Glutamatergic neuron (in vitro differentiated cells): ENCODE measurements at regions not wholly inside any gene's neighbourhood (a gene's known extent, or its start where the extent isn't known, plus 50 kb on each side); places are given as distances from the start of the nearest gene placed in this dataset.

Experiments
- DNase-seq: peaks from one replicate; pipeline ENCODE4 v3.0.0; 2022
- H3K27ac Mint-ChIP-seq: one replicate; pipeline ENCODE4 v1.8.0; 2020; ENCODE audit warnings: mild to moderate bottlenecking, mixed read lengths, inconsistent platforms; ENCODE audit not compliant: unreplicated experiment
- H3K27me3 Mint-ChIP-seq: one replicate; pipeline ENCODE4 v1.8.0; 2020; ENCODE audit warnings: mild to moderate bottlenecking, moderate library complexity, mixed read lengths, inconsistent platforms; ENCODE audit not compliant: unreplicated experiment
- H3K36me3 Mint-ChIP-seq: one replicate; pipeline ENCODE4 v1.8.0; 2020; ENCODE audit warnings: mild to moderate bottlenecking, mixed read lengths, inconsistent platforms; ENCODE audit not compliant: unreplicated experiment
- H3K4me1 Mint-ChIP-seq: one replicate; pipeline ENCODE4 v1.8.0; 2020; ENCODE audit warnings: mild to moderate bottlenecking, low read depth, mixed read lengths, inconsistent platforms; ENCODE audit not compliant: unreplicated experiment
- H3K4me3 Mint-ChIP-seq: one replicate; pipeline ENCODE4 v1.8.0; 2020; ENCODE audit warnings: mild to moderate bottlenecking, mixed read lengths, inconsistent platforms; ENCODE audit not compliant: unreplicated experiment
- H3K9me3 Mint-ChIP-seq: one replicate; pipeline ENCODE4 v1.8.0; 2020; ENCODE audit warnings: mild to moderate bottlenecking, moderate library complexity, mixed read lengths, inconsistent platforms; ENCODE audit not compliant: unreplicated experiment
- TF ChIP-seq, protein P1 (sequence below): fragments of 200-600 bp; sonication (generic); IDR thresholded peaks from one replicate; pipeline ENCODE4 v1.5.0; 2021; ENCODE audit not compliant: partially characterized antibody, unreplicated experiment

GRCh38 chr7:106720641-106721040 lies 59.7 kb upstream of the CCDC71L start:
- no peaks in the 10 kb centered on the region for H3K9me3 Mint-ChIP-seq
- no peak overlapping the region for H3K27ac Mint-ChIP-seq
- DNase-seq: no peak
- no peak overlapping the region for H3K4me3 Mint-ChIP-seq
- TF ChIP-seq, protein P1, sequence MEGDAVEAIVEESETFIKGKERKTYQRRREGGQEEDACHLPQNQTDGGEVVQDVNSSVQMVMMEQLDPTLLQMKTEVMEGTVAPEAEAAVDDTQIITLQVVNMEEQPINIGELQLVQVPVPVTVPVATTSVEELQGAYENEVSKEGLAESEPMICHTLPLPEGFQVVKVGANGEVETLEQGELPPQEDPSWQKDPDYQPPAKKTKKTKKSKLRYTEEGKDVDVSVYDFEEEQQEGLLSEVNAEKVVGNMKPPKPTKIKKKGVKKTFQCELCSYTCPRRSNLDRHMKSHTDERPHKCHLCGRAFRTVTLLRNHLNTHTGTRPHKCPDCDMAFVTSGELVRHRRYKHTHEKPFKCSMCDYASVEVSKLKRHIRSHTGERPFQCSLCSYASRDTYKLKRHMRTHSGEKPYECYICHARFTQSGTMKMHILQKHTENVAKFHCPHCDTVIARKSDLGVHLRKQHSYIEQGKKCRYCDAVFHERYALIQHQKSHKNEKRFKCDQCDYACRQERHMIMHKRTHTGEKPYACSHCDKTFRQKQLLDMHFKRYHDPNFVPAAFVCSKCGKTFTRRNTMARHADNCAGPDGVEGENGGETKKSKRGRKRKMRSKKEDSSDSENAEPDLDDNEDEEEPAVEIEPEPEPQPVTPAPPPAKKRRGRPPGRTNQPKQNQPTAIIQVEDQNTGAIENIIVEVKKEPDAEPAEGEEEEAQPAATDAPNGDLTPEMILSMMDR: no peak
- no peaks in the 10 kb centered on the region for H3K36me3 Mint-ChIP-seq
- H3K4me1 Mint-ChIP-seq: no peaks in the 10 kb centered on the region
- no peaks in the 10 kb centered on the region for H3K27me3 Mint-ChIP-seq

DNA sequence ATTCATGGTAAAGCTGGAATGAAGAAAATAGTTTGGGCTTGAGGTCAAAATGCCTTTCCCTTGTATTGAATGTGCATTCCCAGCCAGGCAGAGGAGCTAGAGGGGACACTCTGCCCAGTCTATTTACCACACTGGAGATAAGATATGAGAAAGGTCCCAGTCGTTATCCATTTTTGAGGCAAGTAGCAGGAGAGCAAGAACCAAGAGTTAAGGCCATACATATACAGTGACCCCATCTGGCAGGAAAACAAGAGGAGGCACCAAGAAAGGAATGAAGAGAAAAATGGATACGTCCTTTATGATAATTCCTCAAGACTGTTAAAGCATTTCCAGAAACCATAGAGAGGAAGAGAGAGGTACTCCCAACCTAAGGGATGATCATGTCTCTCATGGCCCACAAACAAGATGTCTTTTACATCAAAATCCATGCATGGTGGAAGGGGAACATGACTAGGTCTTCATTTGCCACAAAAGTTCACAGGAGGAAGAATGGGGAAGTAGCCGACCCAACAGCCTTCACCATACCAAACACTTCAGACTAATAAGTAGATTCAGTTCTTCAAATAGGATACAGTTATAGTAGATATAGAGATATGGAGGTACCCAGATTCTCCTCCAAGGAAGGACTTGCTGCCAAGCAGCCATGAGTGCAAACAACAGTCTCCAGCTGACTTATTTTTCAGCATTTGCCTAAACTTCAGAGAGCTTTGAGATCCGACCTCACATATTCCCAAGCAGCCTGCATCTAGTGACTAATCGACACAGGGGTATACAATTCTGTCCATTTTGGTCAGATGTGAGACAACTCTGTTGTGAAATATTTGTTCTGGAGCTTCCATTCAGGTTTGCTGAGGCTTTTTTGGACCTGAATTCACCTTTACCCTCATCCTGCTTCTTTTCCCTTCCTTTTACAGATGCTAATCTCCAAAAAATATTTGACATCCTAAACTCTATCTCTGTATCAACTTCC lies 61.1 kb upstream of the CCDC71L start:
- TF ChIP-seq, protein P1: no peak
- H3K36me3 Mint-ChIP-seq: peaks cover 3% of the 10 kb centered on the region
- DNase-seq: no peak
- H3K4me1 Mint-ChIP-seq: no peaks in the 10 kb centered on the region
- H3K27ac Mint-ChIP-seq: no peak overlapping the region
- no peaks in the 10 kb centered on the region for H3K9me3 Mint-ChIP-seq
- H3K27me3 Mint-ChIP-seq: no peaks in the 10 kb centered on the region
- H3K4me3 Mint-ChIP-seq: no peak overlapping the region

DNA sequence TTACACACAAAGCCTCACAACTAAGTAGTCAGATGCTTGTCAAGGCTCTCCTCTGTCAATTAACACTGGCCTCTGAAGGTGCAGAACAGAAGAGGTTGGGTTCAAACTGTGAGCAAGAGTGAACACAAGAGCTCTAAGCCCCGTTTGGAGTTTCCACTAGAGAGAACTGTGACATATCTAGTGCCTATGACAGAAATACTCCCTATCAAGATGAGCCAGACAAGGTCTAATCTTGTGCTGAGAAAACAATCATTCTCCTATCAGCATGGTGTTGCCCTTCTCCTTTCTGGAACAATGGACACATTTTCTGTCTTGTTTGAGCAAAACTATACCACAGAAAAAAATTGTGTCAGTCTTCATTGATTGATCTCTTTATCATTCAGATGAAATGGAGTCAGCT lies 62.4 kb upstream of the CCDC71L start:
- TF ChIP-seq, protein P1: no peak
- H3K36me3 Mint-ChIP-seq: peaks cover 3% of the 10 kb centered on the region
- H3K9me3 Mint-ChIP-seq: no peaks in the 10 kb centered on the region
- H3K4me3 Mint-ChIP-seq: no peak overlapping the region
- H3K4me1 Mint-ChIP-seq: no peaks in the 10 kb centered on the region
- no peak overlapping the region for H3K27ac Mint-ChIP-seq
- DNase-seq: no peak
- H3K27me3 Mint-ChIP-seq: no peaks in the 10 kb centered on the region

- TF ChIP-seq, protein P1: no peak
- no peaks in the 10 kb centered on the region for H3K27me3 Mint-ChIP-seq
- H3K4me3 Mint-ChIP-seq: no peak overlapping the region
- no peak overlapping the region for H3K27ac Mint-ChIP-seq
- no peak for DNase-seq
- peaks cover 3% of the 10 kb centered on the region for H3K36me3 Mint-ChIP-seq
- peaks cover 2% of the 10 kb centered on the region for H3K9me3 Mint-ChIP-seq
- H3K4me1 Mint-ChIP-seq: peaks cover 3% of the 10 kb centered on the region
Observed at GRCh38 chr7:106729720-106730385, 68.9 kb upstream of the CCDC71L start.

DNA sequence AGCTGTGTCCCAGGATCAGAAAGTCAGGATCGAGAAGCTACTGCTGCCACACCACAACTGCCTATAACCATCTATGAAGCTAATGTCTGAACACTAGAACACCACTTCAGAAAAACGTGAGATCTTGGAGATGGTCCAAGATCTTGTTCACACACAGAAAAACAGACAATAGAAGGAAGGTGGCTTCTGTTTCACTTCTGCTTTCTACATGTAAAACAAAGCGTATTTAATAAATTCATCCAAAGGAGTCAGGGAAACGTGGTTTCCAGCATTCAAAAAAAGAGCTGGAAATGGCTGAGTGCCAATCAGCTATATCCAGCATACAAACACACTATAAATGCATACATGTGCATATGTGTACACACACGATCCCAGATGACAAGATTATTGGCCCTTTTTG lies 70.2 kb upstream of the CCDC71L start:
- TF ChIP-seq, protein P1: no peak
- H3K9me3 Mint-ChIP-seq: peaks cover 2% of the 10 kb centered on the region
- no peak for DNase-seq
- H3K36me3 Mint-ChIP-seq: no peaks in the 10 kb centered on the region
- H3K27me3 Mint-ChIP-seq: no peaks in the 10 kb centered on the region
- H3K27ac Mint-ChIP-seq: no peak overlapping the region
- H3K4me3 Mint-ChIP-seq: no peak overlapping the region
- H3K4me1 Mint-ChIP-seq: peaks cover 3% of the 10 kb centered on the region
